GM10248 (cell line): ENCODE measurements at regions not wholly inside any gene's neighbourhood (a gene's known extent, or its start where the extent isn't known, plus 50 kb on each side); places are given as distances from the start of the nearest gene placed in this dataset.

Source experiments
- CTCF ChIA-PET: fragments of 300-600 bp; sonication (Branson Sonifier 250); formaldehyde crosslinking; extraction: SDS; loops from one replicate; lab custom pipeline; 2021; ENCODE audit warnings: antibody characterized with exemption; lab: Yijun Ruan, JAX
- POLR2A ChIA-PET: fragments of 350-650 bp; sonication (Branson Sonifier 250); formaldehyde crosslinking; extraction: SDS; loops from one replicate; lab custom pipeline; 2020; ENCODE audit warnings: antibody characterized with exemption; lab: Yijun Ruan, JAX
- DNase-seq: peaks from one replicate; pipeline ENCODE4 v3.0.0; 2012; ENCODE audit errors: extremely low spot score
- CTCF ChIP-seq: IDR thresholded peaks from 2 replicates; pipeline ENCODE4 v1.5.1; 2012; ENCODE audit warnings: mild to moderate bottlenecking, low read depth; ENCODE audit errors: extremely low read depth, missing control alignments, control extremely low read depth

- ChIA-PET CTCF (interaction anchor here (0.9 to 2.0 kb wide), 6 partner anchors 10 to 105 kb away, joined by 3 to 6 read pairs (median 4); no protein-coding TSS in a partner anchor), POLR2A (interaction anchor here (0.6 kb wide), 1 partner anchor 540 kb away, joined by 6 read pairs; no protein-coding TSS in a partner anchor)
- TF ChIP-seq CTCF = no peak
- no peak for DNase-seq
Measured at GRCh38 chr20:36096435-36096834, 58.1 kb upstream of the EPB41L1 start.

DNA sequence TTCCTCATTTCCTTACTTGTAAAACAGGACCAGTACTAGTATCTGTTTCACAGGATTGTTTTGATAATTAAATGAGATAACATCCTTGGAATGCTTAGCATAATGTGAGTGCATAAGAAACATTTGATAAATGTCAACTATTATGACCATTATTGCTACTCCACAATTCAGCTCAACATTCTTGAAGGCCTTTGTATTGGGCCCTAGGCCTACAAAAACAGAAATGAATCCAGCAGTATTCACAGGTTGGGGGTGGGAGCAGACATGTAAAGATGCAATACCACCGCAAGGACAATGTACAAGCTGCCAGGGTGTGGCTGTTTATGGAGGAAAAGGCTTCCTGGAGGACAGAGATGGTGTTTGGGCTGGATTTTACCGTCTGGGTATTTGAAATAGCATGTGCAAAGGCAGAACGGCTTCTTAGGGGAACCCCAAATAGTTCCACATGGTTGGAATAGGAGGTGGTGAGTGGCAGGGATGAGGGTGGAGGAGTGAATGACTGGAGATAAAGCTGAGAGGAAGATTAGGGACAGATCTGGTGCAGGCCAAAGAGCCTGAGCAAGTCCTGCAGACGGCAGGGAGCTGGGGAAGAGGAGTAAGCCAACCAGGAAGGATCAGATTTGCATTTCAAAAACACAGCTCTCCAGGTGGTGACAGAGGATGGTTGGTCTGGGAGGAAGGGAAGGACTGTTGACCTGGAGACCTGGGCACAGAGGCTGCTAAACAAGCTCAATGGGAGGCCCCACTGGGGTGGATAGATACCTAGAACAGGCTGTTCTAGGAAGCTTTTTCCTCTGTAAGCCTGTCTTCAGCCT, 57.0 kb upstream of the EPB41L1 start:
- TF ChIP-seq CTCF = no peak
- no peak for DNase-seq
- POLR2A ChIA-PET = interaction anchor here (1.0 kb wide), 1 partner anchor 54 kb away, joined by 3 read pairs; no protein-coding TSS in a partner anchor
- CTCF ChIA-PET = interaction anchor here (0.7 to 2.0 kb wide), 10 partner anchors 12 to 143 kb away, joined by 3 to 6 read pairs (median 4); partner anchors contain the start of gene SCAND1

DNA sequence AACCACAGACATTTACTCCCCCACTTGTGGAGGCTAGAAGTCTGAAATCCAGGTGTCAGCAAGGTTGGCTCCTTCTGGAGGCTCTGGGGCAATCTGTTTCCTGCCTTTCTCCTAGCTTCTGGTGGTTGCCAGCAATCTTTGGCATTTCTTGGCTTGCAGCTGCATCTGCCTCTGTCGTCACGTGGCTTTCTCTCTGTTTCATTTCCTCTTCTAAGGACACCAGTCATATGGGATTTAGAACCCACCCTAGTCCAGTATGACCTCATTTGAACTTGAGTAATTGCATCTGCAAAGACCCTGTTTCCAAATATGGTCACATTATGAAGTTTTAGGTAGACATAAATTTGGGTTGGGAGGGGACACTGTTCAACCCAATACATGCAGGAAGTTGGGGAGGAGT, 56.2 kb upstream of the EPB41L1 start:
- no peak for TF ChIP-seq CTCF
- ChIA-PET CTCF (interaction anchor here (0.8 to 2.0 kb wide), 7 partner anchors 12 to 144 kb away, joined by 3 to 6 read pairs (median 5); partner anchors contain the start of gene SCAND1), POLR2A (interaction anchor here (1.0 kb wide), 1 partner anchor 55 kb away, joined by 3 read pairs; no protein-coding TSS in a partner anchor)
- DNase-seq = no peak

GRCh38 chr20:36099106-36099505, 55.4 kb upstream of the EPB41L1 start:
- POLR2A ChIA-PET = no interaction called here

GRCh38 chr20:36101192-36101591, 53.3 kb upstream of the EPB41L1 start:
- ChIA-PET CTCF (interaction anchor here (0.9 to 1.2 kb wide), 2 partner anchors 10 to 37 kb away, joined by 3 to 4 read pairs; no protein-coding TSS in a partner anchor), POLR2A (no interaction called here)
- no peak for DNase-seq
- no peak for TF ChIP-seq CTCF

More at GRCh38 chr20:36099106-36099505, 55.4 kb upstream of the EPB41L1 start:
- no peak for DNase-seq
- TF ChIP-seq CTCF = no peak
- CTCF ChIA-PET = interaction anchor here (1.4 to 1.6 kb wide), 3 partner anchors 18 to 106 kb away, joined by 3 to 4 read pairs (median 3); no protein-coding TSS in a partner anchor

- ChIA-PET POLR2A (no interaction called here), CTCF (interaction anchor here (1.2 to 1.4 kb wide), 2 partner anchors 11 to 36 kb away, joined by 3 to 4 read pairs; no protein-coding TSS in a partner anchor)
- no peak for DNase-seq
- no peak for TF ChIP-seq CTCF
Measured at GRCh38 chr20:36102306-36102705, 52.2 kb upstream of the EPB41L1 start.
